ENCODE measurements at regions not wholly inside any gene's neighbourhood (a gene's known extent, or its start where the extent isn't known, plus 50 kb on each side); places are given as distances from the start of the nearest gene placed in this dataset.

DNA sequence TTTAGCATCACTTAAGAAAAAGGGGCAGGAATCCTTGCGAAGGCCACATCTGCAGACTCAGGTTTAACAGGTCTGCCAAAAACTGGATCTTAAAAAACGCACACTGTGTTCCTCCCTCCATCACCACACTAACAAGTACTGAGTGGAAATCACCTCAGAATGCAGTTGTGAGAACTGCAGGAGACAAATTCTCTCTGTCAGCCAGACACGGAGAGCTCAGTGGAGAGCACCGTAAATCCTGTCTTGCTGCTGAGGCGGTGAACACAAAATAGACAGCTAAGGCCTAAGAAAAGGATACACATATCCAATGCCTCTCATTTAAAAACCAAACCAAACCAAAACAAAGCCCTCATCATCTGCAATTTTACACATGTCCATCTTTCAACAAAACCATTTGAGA lies 1287.6 kb downstream of the EFNB2 start:
- Histone ChIP-seq H3K36me3 (ENCODE audit: insufficient read depth) (no peaks in the 10 kb centered on the region), H3K9ac (no peak overlapping the region), H3K4me1 (ENCODE audit: low read depth, poor library complexity, severe bottlenecking) (no peaks in the 10 kb centered on the region), H2AFZ (ENCODE audit: low read depth) (no peak overlapping the region), H4K20me1 (ENCODE audit: insufficient read depth) (no peaks in the 10 kb centered on the region), H3K27ac (no peak overlapping the region), H3K4me2 (no peak overlapping the region), H3K27me3 (ENCODE audit: insufficient read depth, low read depth) (no peaks in the 10 kb centered on the region), H3K4me3 (IDR thresholded peaks at IDR 0.05; ENCODE audit: insufficient read depth, low read depth, low read length) (no peak overlapping the region), H3K79me2 (ENCODE audit: insufficient read depth, low read depth) (no peaks in the 10 kb centered on the region)
- TF ChIP-seq, protein P1, sequence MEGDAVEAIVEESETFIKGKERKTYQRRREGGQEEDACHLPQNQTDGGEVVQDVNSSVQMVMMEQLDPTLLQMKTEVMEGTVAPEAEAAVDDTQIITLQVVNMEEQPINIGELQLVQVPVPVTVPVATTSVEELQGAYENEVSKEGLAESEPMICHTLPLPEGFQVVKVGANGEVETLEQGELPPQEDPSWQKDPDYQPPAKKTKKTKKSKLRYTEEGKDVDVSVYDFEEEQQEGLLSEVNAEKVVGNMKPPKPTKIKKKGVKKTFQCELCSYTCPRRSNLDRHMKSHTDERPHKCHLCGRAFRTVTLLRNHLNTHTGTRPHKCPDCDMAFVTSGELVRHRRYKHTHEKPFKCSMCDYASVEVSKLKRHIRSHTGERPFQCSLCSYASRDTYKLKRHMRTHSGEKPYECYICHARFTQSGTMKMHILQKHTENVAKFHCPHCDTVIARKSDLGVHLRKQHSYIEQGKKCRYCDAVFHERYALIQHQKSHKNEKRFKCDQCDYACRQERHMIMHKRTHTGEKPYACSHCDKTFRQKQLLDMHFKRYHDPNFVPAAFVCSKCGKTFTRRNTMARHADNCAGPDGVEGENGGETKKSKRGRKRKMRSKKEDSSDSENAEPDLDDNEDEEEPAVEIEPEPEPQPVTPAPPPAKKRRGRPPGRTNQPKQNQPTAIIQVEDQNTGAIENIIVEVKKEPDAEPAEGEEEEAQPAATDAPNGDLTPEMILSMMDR (conservative IDR thresholded peaks at IDR 0.05; ENCODE audit: low read depth, low read length), result no peak

GRCh38 chr13:105240371-105240770 lies 1295.1 kb downstream of the EFNB2 start:
- Histone ChIP-seq H3K27me3 (ENCODE audit: insufficient read depth, low read depth) (no peaks in the 10 kb centered on the region), H3K79me2 (ENCODE audit: insufficient read depth, low read depth) (no peaks in the 10 kb centered on the region), H4K20me1 (ENCODE audit: insufficient read depth) (no peaks in the 10 kb centered on the region), H3K27ac (no peak overlapping the region), H3K4me3 (IDR thresholded peaks at IDR 0.05; ENCODE audit: insufficient read depth, low read depth, low read length) (no peak overlapping the region), H2AFZ (ENCODE audit: low read depth) (no peak overlapping the region), H3K9ac (no peak overlapping the region), H3K4me2 (no peak overlapping the region), H3K4me1 (ENCODE audit: low read depth, poor library complexity, severe bottlenecking) (no peaks in the 10 kb centered on the region), H3K36me3 (ENCODE audit: insufficient read depth) (no peaks in the 10 kb centered on the region)
- TF ChIP-seq, protein P1 (conservative IDR thresholded peaks at IDR 0.05; ENCODE audit: low read depth, low read length), result no peak

- TF ChIP-seq, protein P1 (conservative IDR thresholded peaks at IDR 0.05; ENCODE audit: low read depth, low read length), result no peak
- Histone ChIP-seq H2AFZ (ENCODE audit: low read depth) (no peak overlapping the region), H3K4me2 (no peak overlapping the region)
These were observed 1303.0 kb downstream of the EFNB2 start for GRCh38 chr13:105232439-105232838.

GRCh38 chr13:105232006-105232405 lies 1303.5 kb downstream of the EFNB2 start:
- TF ChIP-seq, protein P1 (conservative IDR thresholded peaks at IDR 0.05; ENCODE audit: low read depth, low read length), result no peak
- no peaks in the 10 kb centered on the region for H3K79me2 ChIP-seq (ENCODE audit: insufficient read depth, low read depth)
- H3K9ac ChIP-seq, result no peak overlapping the region

More at GRCh38 chr13:105232439-105232838, 1303.0 kb downstream of the EFNB2 start:
- Histone ChIP-seq H3K4me1 (ENCODE audit: low read depth, poor library complexity, severe bottlenecking) (no peaks in the 10 kb centered on the region), H3K27ac (no peak overlapping the region), H3K79me2 (ENCODE audit: insufficient read depth, low read depth) (no peaks in the 10 kb centered on the region), H3K36me3 (ENCODE audit: insufficient read depth) (no peaks in the 10 kb centered on the region), H3K4me3 (IDR thresholded peaks at IDR 0.05; ENCODE audit: insufficient read depth, low read depth, low read length) (no peak overlapping the region), H3K27me3 (ENCODE audit: insufficient read depth, low read depth) (no peaks in the 10 kb centered on the region), H3K9ac (no peak overlapping the region), H4K20me1 (ENCODE audit: insufficient read depth) (no peaks in the 10 kb centered on the region)

More at GRCh38 chr13:105232006-105232405, 1303.5 kb downstream of the EFNB2 start:
- H3K36me3 ChIP-seq (ENCODE audit: insufficient read depth), result no peaks in the 10 kb centered on the region
- no peaks in the 10 kb centered on the region for H3K4me1 ChIP-seq (ENCODE audit: low read depth, poor library complexity, severe bottlenecking)
- no peak overlapping the region for H2AFZ ChIP-seq (ENCODE audit: low read depth)
- H3K4me2 ChIP-seq, result no peak overlapping the region
- no peaks in the 10 kb centered on the region for H3K27me3 ChIP-seq (ENCODE audit: insufficient read depth, low read depth)
- no peaks in the 10 kb centered on the region for H4K20me1 ChIP-seq (ENCODE audit: insufficient read depth)
- H3K4me3 ChIP-seq (IDR thresholded peaks at IDR 0.05; ENCODE audit: insufficient read depth, low read depth, low read length), result no peak overlapping the region
- H3K27ac ChIP-seq, result no peak overlapping the region

Measured in KMS-11 (cell line).